ENCODE measurements at regions not wholly inside any gene's neighbourhood (a gene's known extent, or its start where the extent isn't known, plus 50 kb on each side); places are given as distances from the start of the nearest gene placed in this dataset.

DNA sequence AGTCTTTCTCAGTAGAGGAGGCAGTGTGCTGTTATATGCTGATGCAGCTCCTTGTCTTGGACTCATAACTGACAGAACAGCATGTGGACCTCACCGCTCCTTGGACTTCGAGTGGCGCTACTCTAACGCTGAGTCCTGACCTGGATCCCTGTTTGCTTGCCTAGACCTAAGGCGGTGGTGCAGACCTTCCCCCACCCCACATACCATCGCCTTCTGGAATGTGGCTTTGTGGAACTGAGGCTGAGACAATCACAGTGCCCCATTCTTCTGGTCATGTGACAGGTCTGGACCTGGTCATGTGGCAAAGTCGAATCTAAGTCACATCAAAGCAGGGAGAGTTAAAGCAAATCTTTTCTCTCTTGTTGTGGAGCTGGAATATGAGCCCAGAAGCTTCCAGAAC lies 190.7 kb upstream of the MKI67 start:
- no peak for DNase-seq (ENCODE audit: low read depth)

DNA sequence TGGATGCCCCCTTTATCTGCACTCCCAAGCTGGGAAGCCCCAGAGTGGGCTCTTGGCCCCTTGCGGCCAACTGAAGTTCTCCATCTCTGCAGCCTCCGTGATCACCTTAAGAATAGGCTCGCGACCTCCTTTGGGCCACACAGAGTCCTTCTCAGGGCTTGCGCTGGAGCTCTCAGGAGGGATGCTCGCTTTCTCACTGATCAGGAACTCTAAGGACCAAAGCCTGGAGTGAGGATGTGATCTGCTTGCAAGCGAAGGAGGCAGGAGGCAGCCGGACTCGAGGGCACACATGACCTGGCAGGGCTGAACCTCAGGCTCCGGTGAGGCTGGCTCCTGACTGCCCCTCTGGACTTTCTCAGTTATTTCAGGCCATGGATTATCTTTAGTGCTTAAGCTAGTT lies 192.1 kb upstream of the MKI67 start:
- no peak for DNase-seq (ENCODE audit: low read depth)

DNA sequence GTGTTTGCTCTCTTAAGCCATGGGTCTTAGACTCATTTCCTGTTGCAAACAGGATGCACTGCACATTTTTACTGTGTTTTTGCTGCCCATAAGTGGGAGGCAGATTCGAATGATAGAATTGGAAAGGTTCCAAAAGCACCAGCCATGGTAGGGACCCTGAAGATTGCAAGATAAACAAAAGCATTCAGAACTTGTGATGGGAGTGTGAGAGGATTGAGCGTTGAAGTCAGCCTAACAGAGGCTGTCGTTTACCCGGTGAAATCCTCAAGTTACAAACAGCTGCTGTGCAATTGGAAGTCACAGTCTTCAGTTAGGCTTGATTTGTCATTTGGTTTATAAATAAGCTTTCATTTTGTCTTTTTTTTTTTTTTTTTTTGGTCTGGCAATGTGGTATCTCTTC lies 192.7 kb upstream of the MKI67 start:
- no peak for DNase-seq (ENCODE audit: low read depth)

DNA sequence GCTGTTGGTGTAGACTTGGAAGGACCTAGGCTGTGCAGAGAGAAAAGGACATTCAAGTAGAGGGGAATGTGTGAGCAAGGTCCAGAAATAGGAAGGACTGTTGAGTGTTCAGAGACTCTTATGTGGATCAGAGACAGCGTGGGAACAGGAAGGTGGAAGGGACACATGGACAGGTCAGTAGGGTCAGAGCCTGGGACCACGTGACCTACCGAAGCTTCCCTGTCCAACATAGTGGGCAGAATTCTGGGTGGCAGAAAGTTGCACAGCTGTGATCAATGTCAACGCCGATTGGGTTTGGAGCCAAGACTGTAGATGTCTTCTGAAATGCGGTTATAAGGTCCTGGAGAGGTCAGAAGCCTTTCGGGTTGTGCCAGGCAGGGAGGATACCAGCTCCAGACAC lies 195.9 kb upstream of the MKI67 start:
- no peak for DNase-seq (ENCODE audit: low read depth)

DNA sequence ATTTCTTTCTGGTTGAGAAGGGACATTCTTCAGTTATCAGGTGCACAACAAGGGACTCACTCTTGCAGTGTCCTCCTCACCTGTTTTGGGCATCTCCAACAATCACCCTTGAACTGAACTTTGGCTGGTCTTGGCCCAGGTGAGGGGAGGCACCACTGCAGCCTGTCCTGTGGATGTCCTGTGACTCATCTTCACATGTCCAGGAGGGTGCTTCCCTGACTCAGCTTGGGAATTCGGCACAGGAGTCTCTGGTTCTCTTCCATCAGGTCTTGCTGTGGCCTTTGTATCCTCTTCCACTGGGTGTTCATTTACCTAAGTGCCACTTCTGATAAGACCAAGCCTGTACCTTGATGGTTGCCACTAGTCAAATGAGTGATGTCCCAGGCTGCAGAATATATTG lies 196.7 kb upstream of the MKI67 start:
- DNase-seq (ENCODE audit: low read depth): no peak

DNA sequence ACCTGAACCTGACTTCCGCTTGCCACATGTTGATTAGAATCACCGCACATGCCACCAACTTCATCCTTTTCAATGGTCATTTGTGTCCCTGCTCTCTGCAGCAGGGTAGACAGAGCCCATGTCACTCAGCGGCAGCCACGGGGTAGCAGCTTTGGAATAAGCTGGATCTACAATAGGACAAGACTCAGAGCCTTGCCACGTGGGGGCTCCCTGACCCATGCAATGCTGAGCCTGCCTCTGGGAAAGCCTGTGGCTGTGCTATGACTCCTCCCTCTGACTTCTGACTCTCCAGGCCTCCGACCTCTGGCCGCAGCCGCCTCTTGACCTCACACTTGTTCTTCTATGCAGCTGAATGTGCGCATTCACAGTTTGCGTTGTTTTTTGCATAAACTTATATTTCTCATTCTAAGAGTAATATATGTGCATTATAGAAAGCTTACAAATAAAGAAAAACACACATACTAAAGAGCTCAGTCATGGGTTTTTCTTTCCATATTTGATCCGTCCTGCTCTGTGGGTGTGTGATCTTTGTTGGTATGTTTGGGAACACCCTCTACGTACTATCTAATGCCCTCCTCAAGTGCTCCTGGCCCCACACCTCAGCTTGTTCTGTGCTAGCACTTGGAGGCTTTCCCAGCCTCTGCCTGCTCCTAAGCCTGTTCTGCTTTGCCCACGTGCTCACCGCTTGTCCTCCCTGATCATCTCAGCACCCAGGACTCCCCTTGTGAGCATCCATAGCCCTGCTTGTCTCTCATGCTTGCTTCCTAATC lies 198.0 kb upstream of the MKI67 start:
- DNase-seq (ENCODE audit: low read depth): no peak

DNA sequence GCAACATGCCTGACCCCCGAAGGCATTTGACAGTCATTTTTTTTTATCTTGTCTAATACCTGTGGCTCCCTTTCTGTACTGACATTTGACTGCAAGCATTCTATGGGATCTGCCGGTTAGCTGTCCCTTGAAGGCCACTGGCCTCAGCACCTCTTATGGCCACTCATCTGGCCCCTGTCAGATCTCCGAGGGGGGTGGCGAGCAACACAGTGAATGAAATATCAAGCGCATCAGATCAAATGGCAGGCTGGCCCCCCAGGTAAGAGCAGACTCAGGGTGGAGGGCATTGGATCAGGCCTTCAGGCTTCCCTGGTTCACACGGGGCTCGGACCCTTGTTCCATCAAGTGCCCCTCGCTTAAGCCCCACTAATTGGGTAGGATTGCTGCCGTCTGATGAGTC lies 199.6 kb upstream of the MKI67 start:
- no peak for DNase-seq (ENCODE audit: low read depth)

DNA sequence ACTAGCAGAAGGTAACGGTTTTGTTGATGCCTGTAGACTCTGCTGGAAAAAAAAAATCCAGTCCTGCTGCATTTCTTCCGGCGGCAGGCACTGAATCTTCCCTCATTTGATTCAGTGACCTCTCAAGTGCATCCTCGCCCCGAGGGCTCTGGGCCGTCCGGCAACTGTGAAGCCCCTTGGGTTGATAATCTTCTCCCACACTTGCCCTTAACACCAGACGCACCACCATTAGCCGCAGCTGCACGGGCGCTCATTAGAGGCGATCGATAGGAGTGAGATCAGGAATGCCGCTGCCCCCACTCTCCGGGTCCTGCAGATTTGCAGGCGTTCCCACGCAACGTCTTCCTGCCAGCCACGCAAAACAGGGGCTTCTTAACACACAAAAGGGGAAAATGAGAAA lies 200.0 kb upstream of the MKI67 start:
- no peak for DNase-seq (ENCODE audit: low read depth)

DNA sequence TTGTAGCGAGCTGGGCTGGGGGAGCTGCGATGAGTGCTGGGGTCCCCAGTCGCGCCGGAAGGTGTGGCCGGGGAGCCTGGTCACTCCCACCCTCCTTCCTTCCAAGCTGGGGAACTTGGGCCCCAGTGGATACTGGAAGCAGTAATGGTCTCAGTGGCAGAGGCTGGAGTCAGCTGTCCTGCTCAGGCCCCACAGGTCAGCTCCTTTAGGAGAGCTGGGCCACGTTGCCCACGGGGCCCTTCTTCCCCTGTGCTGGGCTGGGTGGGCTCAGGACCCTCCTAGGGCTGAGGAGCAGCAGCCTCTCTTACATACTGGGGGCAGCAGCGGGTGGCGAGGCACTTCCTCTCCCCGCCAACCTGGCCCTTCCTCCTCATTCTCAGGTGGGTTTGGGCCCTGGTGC lies 200.6 kb upstream of the MKI67 start:
- DNase-seq (ENCODE audit: low read depth): no peak

DNA sequence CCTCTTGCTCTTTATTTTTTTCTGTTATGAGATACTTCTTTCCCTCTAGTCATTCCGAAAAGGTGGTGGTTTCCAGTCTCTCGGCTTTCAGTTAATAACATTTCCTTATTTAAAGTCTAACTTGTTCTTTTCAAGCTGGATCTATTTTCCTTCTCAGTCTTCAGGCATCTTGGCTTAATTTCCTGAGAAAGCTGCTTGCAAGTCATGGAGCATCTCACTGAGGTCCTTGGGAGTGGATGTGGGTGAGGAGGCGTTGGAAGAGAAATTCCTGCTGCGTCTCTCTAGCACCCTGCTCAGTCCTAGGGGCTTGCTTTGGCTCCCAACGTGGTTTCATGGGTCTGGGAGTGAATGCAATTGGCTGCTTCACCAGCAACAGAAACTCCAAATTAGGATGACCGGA lies 210.2 kb upstream of the MKI67 start:
- DNase-seq (ENCODE audit: low read depth): no peak

DNA sequence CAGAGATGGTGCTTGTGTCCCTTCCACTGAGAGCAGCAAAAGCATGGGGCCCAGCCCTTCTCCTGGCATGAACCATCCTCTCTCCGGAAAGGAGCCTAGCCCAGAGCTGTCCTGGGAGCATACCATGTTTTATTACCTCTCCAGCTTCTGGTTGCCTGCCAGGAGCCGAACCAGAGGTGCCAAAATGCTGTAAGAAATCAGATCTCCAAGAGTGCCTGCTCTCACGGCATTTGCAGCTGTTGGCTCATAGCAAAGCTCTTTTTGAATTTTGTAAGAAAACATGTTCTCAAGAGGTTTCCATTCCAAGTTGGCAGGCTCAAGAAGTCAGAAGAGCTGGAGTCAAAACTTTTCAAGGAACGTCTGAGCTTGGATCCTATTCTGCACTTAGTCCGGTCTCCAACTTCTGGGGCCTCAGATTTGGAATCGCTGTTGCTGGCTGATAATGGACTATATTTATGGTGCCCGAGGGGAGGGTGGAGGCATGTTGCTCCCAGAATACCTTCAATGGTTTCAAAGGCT lies 211.7 kb upstream of the MKI67 start:
- no peak for DNase-seq (ENCODE audit: low read depth)

DNA sequence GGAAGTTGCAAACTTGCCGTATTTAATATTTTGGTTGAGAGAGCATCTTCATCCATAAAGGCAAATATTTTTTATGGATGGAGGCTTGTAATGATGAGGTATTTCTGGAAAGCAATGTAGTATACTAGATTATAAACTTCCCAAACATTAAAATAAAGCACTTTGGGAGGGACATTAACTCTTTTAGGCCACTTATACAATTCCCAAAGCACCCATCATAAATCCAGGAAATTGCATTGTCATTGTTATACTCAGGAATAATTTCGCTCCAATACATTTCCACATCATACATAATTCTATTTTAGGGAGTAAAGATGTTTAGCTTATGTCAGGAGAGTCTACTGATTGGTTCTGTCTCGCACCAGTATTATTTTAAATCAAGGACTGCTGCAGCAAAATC lies 212.7 kb upstream of the MKI67 start:
- DNase-seq (ENCODE audit: low read depth): no peak

DNA sequence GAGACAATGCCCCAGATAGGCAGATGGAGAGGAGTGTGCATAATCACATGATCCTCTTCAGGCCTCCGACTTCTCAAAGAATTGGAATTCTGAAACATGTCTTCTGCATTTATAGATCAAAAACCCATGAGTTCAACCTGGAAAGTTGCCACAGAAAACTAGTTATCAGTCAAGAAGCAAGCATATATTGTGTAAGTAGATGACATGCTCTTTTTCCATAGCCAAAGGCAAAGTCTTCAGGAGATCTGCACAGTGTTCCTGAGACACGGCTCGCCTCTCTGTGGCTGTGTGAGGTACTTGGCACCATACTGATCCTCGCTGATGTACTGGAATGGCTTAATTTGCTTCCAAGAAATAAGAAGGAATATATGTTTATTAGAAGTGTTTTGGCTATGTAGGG lies 213.5 kb upstream of the MKI67 start:
- DNase-seq (ENCODE audit: low read depth): no peak

DNA sequence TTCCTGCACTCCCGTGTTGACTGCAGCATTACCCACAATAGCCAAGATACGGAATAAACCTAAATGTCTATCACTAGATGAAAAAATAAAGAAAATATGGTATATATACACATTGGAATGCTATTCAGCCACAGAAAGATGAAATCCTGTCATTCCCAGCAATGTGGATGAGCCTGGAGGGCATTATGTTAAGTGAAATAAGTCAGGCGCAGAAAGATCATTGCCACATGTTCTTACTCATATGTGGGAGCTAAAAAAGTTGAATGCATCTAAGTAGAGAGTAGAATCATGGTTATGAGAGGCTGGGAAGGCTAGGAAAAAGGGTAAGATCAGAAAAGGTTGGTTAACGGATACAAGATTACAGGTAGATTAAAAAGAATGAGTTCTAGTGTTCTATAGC lies 219.1 kb upstream of the MKI67 start:
- DNase-seq (ENCODE audit: low read depth): no peak

DNA sequence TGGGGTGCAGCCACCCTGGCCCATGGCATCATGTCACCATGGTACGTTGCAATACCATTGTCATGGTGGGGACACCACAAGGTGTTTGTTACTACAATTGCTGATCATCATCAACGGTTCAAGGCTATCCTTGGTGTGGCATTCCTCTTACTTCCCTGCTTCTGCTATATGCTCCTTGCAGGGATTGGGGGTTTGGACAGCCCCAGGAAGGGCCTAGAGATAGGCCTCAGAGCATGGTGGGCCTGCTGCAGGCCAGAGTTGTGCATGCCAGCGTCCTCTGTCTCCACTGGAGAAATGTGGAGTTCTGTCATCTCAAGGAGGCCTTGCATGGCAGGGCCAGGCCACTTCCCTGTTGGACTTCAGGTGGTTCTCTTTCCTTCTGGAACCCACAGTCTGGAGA lies 234.6 kb upstream of the MKI67 start:
- DNase-seq (ENCODE audit: low read depth): no peak

DNA sequence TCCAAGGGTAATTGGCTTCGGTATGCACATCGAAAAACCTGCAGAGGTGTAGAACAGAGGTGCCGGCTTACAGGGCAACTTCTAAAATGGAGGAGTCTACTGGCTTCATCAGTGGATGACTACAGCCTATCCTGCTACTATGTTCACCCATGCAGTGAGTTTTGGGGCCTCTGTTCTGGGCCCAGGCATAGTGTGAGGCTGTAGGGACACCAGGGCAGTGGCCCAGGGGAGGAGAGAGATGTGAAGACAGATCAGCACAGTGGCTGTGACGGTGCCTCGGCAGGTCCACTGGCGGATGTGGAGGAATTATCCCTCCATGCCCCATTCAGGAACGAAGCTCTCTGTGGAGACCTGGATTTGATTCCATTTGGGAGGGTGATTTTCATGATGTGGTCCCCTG lies 235.3 kb upstream of the MKI67 start:
- DNase-seq (ENCODE audit: low read depth): no peak

DNA sequence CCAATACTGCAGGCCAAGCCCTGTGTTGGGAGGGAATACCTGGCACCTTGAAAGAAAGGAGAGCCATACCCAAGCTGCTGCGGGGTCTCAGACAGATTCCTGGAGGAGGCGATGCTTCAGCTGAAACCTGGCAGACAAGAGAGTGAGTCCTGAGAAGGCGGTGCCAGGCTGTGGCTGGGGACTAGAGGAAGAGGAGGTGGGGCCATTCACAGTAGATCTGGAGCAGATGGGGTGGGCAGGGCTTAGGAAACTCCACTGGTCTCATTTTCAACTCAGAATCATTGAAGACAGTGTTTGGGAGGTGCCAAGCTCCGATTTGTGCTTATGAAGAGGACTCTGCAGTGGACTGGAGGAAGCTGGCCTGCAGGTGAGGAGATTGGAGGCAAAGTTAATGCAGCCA lies 236.3 kb upstream of the MKI67 start:
- no peak for DNase-seq (ENCODE audit: low read depth)

DNA sequence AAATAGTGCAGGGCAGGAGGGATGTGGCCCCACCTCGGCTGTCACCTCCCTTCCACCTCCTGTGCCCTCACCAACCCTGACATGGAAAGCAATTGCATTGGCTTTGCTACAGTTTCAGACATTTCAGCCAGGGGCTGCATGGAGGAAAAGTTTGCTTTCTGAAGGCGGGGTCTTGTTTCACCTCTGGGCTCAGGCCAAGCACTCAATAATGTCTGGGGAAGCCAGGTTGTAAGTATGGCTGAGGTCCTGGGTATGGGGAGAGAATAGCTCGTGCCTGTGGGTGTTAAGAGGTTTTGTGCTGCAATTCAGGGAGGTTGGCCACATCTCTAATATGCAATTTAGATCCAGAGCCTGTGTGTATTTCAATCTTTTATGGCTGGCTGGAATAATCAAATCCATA lies 238.4 kb upstream of the MKI67 start:
- no peak for DNase-seq (ENCODE audit: low read depth)

DNA sequence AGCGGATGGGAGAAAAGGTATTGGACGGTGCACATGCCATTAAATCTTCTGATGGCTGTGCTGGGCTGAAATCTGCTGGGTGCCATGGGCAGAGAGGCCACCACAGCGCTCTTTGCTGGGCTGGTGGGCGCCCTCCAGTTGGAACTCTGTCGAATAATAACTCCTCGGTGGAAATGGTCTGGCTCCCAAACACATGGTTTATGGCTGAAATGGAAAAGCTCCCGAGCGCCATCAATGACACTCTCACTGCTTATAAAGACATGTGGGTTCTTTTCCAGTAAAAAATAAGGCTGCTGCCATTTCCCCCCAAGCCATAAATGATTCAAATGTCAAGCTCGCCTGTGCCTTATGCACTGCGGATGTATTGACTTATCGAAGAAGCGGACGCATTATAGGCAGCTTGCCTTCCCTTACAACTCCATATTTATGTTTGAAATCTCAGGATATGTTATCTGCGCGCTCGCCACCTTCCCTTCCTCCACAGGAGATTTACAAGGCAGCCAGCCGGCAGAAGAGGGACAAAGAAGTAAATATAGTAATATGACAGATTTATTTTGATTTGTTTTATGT lies 239.0 kb upstream of the MKI67 start:
- no peak for DNase-seq (ENCODE audit: low read depth)

DNA sequence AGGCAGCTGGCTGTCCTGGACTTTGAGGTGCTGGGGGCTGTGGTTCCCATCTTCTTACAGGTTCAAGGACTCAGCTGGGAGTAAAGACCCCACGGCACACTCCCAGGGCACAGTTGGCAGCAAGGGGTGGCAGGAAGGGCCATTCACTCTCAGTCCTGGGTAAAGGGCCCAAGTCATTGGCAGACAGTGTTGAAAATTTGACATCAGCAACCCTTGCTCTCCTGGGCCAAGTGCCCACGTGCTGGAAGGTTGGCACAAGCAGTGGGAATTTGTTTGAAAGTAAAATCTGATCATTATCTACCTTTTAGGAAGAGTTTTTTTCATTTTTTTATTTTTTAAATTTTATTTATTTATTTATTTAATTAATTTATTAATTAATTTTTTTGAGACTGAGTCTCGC lies 241.6 kb upstream of the MKI67 start:
- DNase-seq (ENCODE audit: low read depth): no peak

DNA sequence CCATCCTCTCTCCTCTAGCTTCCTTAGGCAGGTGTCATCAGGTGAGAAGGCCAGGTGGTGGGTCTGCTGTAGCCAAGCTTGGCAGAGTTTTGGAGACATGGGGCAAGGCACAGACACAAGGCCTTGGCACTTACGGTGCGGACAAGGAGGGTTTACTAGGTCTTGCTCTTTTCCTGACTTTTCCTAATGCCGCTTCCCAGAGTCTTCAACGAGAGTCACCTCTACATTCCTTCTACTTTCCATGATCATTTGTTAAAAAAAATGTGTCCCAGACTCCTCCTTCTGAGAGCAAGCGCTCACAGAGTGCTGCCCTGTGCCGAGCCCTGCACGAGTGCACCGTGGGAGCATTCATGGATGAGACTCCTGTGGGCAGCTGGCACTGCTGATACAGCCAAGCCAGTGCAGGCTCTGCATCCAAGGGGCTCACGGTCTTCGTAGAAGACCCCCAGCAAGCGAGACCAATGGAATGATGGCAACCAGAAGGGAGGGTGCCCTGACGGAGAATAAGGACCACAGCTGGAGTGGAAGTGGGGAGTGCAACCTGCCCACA lies 243.0 kb upstream of the MKI67 start:
- no peak for DNase-seq (ENCODE audit: low read depth)

DNA sequence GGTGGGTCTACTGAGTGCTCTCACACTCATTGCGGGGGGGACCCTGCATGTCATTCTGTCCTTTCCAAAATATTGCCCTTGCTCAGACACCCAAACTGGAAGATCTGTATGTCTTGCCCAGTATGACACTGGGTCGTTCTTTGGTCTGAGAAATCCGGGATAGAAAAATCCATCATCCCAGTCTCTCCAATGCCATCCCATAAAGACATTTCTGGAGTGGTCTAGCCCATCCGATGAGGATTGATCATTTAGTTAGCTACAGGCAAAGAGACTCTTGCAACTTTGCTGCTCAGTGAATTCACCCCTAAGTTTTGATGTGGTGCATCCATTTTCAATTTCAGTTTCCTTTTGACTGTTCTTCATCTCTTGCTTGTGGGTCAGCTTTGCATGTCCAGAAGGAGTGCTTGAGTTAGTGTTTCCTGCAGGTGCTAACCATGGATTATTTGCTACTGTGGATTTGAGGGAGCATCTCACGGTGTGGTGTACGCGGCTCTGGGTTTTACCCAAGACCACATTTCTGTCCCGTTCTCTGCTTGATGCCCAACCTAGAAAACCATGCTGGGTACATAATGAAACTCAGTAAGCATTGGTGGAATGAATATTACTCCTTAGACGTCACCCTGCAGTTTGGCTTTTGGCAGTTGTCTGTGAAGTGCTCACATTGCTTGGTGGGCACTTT lies 247.0 kb upstream of the MKI67 start:
- no peak for DNase-seq (ENCODE audit: low read depth)

DNA sequence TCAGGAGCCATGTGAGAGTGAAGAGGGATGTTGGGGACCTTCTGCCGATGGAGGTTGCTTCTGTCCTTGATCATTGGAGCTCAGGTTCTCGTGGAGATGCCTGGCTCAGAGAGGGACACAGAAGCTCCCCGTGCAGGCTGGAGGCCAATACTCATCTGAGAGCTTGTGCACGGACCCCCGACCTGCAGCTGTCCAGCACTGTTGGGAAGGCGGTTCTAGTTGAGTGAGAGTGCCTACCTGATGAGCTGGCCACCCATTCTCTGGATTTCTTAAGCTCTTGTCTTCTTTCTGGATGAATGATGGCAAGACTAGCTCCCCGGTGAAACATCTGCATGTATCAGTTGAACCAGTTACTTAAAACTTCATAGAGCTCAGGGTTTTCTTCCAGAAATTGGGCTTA lies 247.6 kb upstream of the MKI67 start:
- no peak for DNase-seq (ENCODE audit: low read depth)
